ENCODE measurements at regions not wholly inside any gene's neighbourhood (a gene's known extent, or its start where the extent isn't known, plus 50 kb on each side); places are given as distances from the start of the nearest gene placed in this dataset.

DNA sequence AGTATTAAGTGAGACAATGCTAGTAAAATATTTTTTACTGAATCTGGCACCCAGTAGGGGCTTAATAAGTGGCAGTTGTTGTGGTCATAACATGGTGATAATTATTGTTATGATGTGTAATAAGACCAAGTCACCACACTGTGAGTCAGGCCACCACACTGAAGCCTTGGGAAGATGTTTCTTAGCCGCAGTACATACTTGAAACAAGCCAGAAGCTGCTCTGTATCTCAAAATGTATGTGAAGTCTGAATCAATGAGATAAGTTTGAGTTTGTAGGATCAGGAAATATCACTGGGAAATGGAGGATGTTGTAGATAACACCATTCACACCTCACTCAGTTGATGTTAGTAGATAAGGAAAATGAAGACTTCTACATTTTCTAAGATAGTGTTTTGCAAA is 51.3 kb upstream of the PTPN3 start:
- Mint-ChIP-seq H3K9me3 (peaks cover 16% of the 10 kb centered on the region), H3K27me3 (ENCODE audit: low read depth) (no peaks in the 10 kb centered on the region), H3K4me3 (no peak overlapping the region), H3K4me1 (no peaks in the 10 kb centered on the region), H3K36me3 (peaks cover 7% of the 10 kb centered on the region), H3K27ac (no peak overlapping the region)
- DNase-seq (ENCODE audit: low spot score in 2 of 2, unreplicated experiment in 2 of 2) = no peak
- TF ChIP-seq, protein P1, sequence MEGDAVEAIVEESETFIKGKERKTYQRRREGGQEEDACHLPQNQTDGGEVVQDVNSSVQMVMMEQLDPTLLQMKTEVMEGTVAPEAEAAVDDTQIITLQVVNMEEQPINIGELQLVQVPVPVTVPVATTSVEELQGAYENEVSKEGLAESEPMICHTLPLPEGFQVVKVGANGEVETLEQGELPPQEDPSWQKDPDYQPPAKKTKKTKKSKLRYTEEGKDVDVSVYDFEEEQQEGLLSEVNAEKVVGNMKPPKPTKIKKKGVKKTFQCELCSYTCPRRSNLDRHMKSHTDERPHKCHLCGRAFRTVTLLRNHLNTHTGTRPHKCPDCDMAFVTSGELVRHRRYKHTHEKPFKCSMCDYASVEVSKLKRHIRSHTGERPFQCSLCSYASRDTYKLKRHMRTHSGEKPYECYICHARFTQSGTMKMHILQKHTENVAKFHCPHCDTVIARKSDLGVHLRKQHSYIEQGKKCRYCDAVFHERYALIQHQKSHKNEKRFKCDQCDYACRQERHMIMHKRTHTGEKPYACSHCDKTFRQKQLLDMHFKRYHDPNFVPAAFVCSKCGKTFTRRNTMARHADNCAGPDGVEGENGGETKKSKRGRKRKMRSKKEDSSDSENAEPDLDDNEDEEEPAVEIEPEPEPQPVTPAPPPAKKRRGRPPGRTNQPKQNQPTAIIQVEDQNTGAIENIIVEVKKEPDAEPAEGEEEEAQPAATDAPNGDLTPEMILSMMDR (IDR thresholded peaks at IDR 0.05; ENCODE audit: unreplicated experiment) = no peak

DNA sequence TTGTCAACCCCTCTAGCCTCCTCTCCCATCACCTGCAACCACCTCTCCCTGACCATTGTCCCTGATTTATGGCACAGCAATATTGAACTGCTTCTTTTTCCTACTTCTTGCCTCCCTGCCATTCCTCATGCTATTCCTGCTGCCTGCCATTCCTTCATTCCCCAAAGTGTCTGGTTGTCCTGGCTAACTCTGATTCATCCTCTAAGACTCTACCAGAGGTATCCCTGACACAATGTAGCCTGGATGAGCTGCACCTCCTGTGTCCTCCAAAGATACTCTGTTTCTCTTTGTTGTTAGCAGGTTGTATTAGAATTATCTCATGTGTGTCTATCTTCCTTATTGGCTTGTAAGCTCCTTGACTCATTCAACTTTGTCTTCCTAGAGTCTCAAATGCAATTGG is 53.5 kb upstream of the PTPN3 start:
- Mint-ChIP-seq H3K36me3 (peaks cover 7% of the 10 kb centered on the region), H3K9me3 (peaks cover 14% of the 10 kb centered on the region), H3K27ac (no peak overlapping the region), H3K4me1 (peaks cover 15% of the 10 kb centered on the region), H3K4me3 (no peak overlapping the region), H3K27me3 (ENCODE audit: low read depth) (no peaks in the 10 kb centered on the region)
- DNase-seq (ENCODE audit: low spot score in 2 of 2, unreplicated experiment in 2 of 2) = no peak
- TF ChIP-seq, protein P1 (IDR thresholded peaks at IDR 0.05; ENCODE audit: unreplicated experiment) = no peak

DNA sequence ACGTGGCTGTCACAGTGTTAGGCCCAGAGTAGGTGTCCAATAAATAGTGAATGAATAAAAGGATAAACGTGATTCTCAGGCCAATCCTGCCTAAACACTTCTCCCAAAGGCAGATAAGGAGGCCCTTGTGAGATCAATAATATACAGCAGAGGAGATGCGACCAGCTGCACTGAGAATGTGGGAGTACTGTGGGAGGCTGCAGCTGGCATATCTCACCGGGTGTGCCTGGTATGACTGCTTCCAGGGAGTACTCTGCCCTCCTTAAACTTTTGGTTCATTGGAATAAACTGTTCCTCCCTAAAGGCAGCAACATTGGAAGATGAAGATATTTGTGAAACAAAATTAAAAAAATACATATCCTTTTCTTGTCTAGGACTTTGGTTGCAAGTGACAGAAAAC is 57.1 kb upstream of the PTPN3 start:
- DNase-seq (ENCODE audit: low spot score in 2 of 2, unreplicated experiment in 2 of 2) = no peak
- H3K4me1 Mint-ChIP-seq = peaks cover 23% of the 10 kb centered on the region
- H3K27me3 Mint-ChIP-seq (ENCODE audit: low read depth) = no peaks in the 10 kb centered on the region
- peak overlapping the region; percentile 70 for H3K27ac Mint-ChIP-seq
- H3K4me3 Mint-ChIP-seq = no peak overlapping the region
- H3K9me3 Mint-ChIP-seq = no peaks in the 10 kb centered on the region
- no peaks in the 10 kb centered on the region for H3K36me3 Mint-ChIP-seq
- TF ChIP-seq, protein P1 (IDR thresholded peaks at IDR 0.05; ENCODE audit: unreplicated experiment) = no peak

DNA sequence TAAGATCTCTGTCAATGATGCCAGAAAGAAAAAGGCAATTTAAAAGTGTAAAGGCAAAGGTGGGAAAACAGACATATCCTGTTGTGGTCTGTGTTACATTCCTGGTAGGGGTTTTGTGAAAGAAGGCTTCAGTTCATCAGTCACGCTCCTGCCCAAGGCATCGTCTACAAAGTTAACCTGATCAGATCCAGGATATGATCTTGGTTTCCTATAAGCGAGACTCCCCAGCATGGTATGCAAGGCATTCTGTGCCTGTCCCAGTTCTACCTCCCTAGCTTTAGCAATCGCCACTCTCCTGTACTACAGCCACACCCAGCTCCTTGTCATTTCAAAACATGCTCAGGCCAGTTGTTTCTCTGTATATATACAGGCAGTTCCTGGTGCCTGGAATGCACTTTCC is 58.0 kb upstream of the PTPN3 start:
- no peak for DNase-seq (ENCODE audit: low spot score in 2 of 2, unreplicated experiment in 2 of 2)
- no peaks in the 10 kb centered on the region for H3K9me3 Mint-ChIP-seq
- no peak overlapping the region for H3K4me3 Mint-ChIP-seq
- no peaks in the 10 kb centered on the region for H3K27me3 Mint-ChIP-seq (ENCODE audit: low read depth)
- peak overlapping the region; percentile 61 for H3K27ac Mint-ChIP-seq
- no peaks in the 10 kb centered on the region for H3K36me3 Mint-ChIP-seq
- peaks cover 23% of the 10 kb centered on the region for H3K4me1 Mint-ChIP-seq
- TF ChIP-seq, protein P1 (IDR thresholded peaks at IDR 0.05; ENCODE audit: unreplicated experiment) = no peak

DNA sequence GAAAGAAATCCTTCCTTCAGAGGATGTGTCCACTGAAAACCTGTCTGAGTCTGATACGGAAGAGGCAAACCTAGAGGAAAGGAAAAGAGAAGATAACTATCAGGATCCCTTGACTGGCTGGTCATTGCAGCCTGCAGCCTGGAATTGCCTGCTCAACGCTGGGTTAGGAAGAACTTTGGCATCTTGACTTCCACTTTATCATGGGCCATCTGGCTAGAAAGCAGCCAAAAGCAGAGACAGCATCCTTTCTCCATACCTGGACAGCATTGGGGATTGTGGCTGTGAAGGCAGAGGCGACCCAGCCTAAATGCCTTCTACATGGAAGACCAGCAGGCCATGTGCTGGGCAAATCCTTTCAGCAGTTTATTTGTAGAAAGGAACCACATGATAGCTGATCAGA is 58.7 kb upstream of the PTPN3 start:
- Mint-ChIP-seq H3K27ac (peak overlapping the region; percentile 61), H3K27me3 (ENCODE audit: low read depth) (no peaks in the 10 kb centered on the region), H3K4me3 (no peak overlapping the region), H3K4me1 (peaks cover 23% of the 10 kb centered on the region), H3K36me3 (no peaks in the 10 kb centered on the region), H3K9me3 (no peaks in the 10 kb centered on the region)
- no peak for DNase-seq (ENCODE audit: low spot score in 2 of 2, unreplicated experiment in 2 of 2)
- TF ChIP-seq, protein P1 (IDR thresholded peaks at IDR 0.05; ENCODE audit: unreplicated experiment) = no peak

DNA sequence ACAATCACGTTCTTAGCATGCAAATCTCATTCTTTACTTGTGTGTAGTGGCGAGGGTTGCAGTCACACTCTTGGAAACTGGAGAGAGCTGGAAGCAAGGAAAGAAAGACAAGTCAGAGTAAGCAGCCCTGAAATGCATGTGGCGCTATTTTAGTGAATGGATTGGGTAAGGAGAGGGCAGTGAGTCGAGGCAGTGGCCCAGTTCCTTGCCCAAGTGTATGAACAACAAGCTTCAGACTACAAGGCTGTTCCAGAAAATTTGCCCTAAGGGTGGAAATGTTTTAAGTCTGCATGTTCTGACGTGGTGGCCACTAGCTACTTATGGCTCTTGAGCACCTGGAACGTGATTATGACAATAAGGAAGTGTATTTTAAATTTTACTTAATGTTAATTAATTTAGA is 59.4 kb upstream of the PTPN3 start:
- H3K4me3 Mint-ChIP-seq = no peak overlapping the region
- H3K36me3 Mint-ChIP-seq = no peaks in the 10 kb centered on the region
- peak overlapping the region; percentile 25 for H3K27ac Mint-ChIP-seq
- TF ChIP-seq, protein P1 (IDR thresholded peaks at IDR 0.05; ENCODE audit: unreplicated experiment) = no peak
- DNase-seq (ENCODE audit: low spot score in 2 of 2, unreplicated experiment in 2 of 2) = no peak
- no peaks in the 10 kb centered on the region for H3K9me3 Mint-ChIP-seq
- peaks cover 23% of the 10 kb centered on the region for H3K4me1 Mint-ChIP-seq
- no peaks in the 10 kb centered on the region for H3K27me3 Mint-ChIP-seq (ENCODE audit: low read depth)

All from mesothelial cell of epicardium (in vitro differentiated cells).